ENCODE measurements at regions not wholly inside any gene's neighbourhood (a gene's known extent, or its start where the extent isn't known, plus 50 kb on each side); places are given as distances from the start of the nearest gene placed in this dataset.

GRCh38 chr4:45876235-45876890, 247.5 kb downstream of the GABRG1 start:
- Mint-ChIP-seq H3K36me3 (ENCODE audit: unreplicated experiment) (no peaks in the 10 kb centered on the region), H3K9me3 (ENCODE audit: unreplicated experiment) (peaks cover 2% of the 10 kb centered on the region), H3K27me3 (ENCODE audit: unreplicated experiment) (no peaks in the 10 kb centered on the region), H3K4me3 (ENCODE audit: unreplicated experiment) (no peak overlapping the region), H3K4me1 (ENCODE audit: unreplicated experiment) (no peaks in the 10 kb centered on the region), H3K27ac (ENCODE audit: unreplicated experiment) (no peak overlapping the region)
- TF ChIP-seq CTCF (IDR thresholded peaks at IDR 0.05) = no peak
- no peak for DNase-seq (ENCODE audit: extremely low spot score, unreplicated experiment)

DNA sequence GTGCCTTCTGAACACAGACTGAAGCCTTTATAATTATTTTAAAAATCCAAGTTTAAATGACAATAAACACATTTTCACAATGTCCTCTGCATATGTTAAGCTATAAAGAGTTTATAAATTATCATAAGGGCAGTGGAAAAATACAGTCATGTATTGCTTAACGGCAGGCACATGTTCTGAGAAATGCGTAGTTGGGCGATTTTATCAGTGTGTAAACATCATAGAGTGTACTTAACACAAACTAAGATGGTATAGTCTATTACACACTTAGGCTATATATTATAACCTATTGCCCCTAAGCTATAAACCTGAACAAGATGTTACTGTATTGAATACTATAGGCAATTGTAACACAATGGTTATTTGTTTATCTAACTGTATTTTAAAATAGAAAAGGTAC, 254.7 kb downstream of the GABRG1 start:
- Mint-ChIP-seq H3K4me3 (ENCODE audit: unreplicated experiment) (no peak overlapping the region), H3K27me3 (ENCODE audit: unreplicated experiment) (no peaks in the 10 kb centered on the region), H3K36me3 (ENCODE audit: unreplicated experiment) (no peaks in the 10 kb centered on the region), H3K4me1 (ENCODE audit: unreplicated experiment) (no peaks in the 10 kb centered on the region), H3K27ac (ENCODE audit: unreplicated experiment) (no peak overlapping the region), H3K9me3 (ENCODE audit: unreplicated experiment) (no peaks in the 10 kb centered on the region)
- TF ChIP-seq CTCF (IDR thresholded peaks at IDR 0.05) = no peak
- DNase-seq (ENCODE audit: extremely low spot score, unreplicated experiment) = no peak

DNA sequence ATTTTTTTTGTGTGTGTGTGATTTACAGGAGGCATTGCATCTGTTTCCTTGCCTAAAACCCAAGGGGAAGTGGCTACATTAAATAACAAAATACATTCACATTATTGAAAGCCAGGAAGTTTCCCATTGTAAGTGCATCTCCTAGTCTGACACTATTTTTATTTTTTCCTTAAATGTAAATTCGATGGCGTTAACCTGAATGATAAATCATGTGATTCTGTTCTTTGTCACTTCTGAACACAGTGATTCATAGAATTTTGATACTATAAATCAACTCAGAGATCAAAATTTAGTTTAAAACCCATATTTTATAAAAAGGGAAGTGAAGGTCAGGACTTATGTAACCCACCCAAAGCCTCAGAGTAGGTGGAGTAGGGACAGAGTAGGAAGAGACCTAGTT, 258.1 kb downstream of the GABRG1 start:
- TF ChIP-seq CTCF (IDR thresholded peaks at IDR 0.05) = no peak
- DNase-seq (ENCODE audit: extremely low spot score, unreplicated experiment) = no peak
- Mint-ChIP-seq H3K9me3 (ENCODE audit: unreplicated experiment) (no peaks in the 10 kb centered on the region), H3K4me1 (ENCODE audit: unreplicated experiment) (no peaks in the 10 kb centered on the region), H3K4me3 (ENCODE audit: unreplicated experiment) (no peak overlapping the region), H3K27me3 (ENCODE audit: unreplicated experiment) (no peaks in the 10 kb centered on the region), H3K27ac (ENCODE audit: unreplicated experiment) (no peak overlapping the region), H3K36me3 (ENCODE audit: unreplicated experiment) (no peaks in the 10 kb centered on the region)

DNA sequence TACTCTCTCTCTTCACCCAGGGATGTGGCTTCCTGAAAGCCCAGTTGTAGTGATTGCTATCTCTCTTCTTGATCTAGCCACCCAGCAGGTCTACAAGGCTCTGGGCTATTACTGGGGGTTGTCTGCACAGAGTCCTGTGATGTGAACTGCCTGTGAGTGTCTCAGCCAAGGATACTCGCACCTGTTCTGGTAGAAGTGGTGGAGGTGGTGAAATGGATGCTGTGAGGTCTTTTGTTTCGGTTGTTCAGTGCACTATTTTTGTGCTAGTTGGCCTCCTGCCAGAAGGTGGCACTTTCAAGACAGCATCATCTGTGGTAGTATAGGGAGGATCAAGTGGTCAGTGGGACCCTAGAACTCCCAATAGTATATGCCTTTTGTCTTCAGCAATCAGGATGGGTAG, 268.0 kb downstream of the GABRG1 start:
- DNase-seq (ENCODE audit: extremely low spot score, unreplicated experiment) = no peak
- Mint-ChIP-seq H3K27ac (ENCODE audit: unreplicated experiment) (no peak overlapping the region), H3K9me3 (ENCODE audit: unreplicated experiment) (peaks cover 15% of the 10 kb centered on the region), H3K27me3 (ENCODE audit: unreplicated experiment) (no peaks in the 10 kb centered on the region), H3K36me3 (ENCODE audit: unreplicated experiment) (no peaks in the 10 kb centered on the region), H3K4me3 (ENCODE audit: unreplicated experiment) (no peak overlapping the region), H3K4me1 (ENCODE audit: unreplicated experiment) (no peaks in the 10 kb centered on the region)
- no peak for TF ChIP-seq CTCF (IDR thresholded peaks at IDR 0.05)

GRCh38 chr4:45846016-45846415, 277.8 kb downstream of the GABRG1 start:
- no peaks in the 10 kb centered on the region for H3K27me3 Mint-ChIP-seq (ENCODE audit: unreplicated experiment)
- H3K9me3 Mint-ChIP-seq (ENCODE audit: unreplicated experiment) = peaks cover 8% of the 10 kb centered on the region
- DNase-seq (ENCODE audit: extremely low spot score, unreplicated experiment) = no peak
- no peaks in the 10 kb centered on the region for H3K36me3 Mint-ChIP-seq (ENCODE audit: unreplicated experiment)
- no peak overlapping the region for H3K4me3 Mint-ChIP-seq (ENCODE audit: unreplicated experiment)
- H3K27ac Mint-ChIP-seq (ENCODE audit: unreplicated experiment) = no peak overlapping the region
- TF ChIP-seq CTCF (IDR thresholded peaks at IDR 0.05) = no peak
- H3K4me1 Mint-ChIP-seq (ENCODE audit: unreplicated experiment) = no peaks in the 10 kb centered on the region

Data from osteocyte (in vitro differentiated cells).